Bronchial epithelial cell (primary cell): ENCODE measurements at regions not wholly inside any gene's neighbourhood (a gene's known extent, or its start where the extent isn't known, plus 50 kb on each side); places are given as distances from the start of the nearest gene placed in this dataset.

Experiments used
- DNase-seq: peaks from one replicate; pipeline ENCODE4 v3.0.0-alpha.2; 2010; ENCODE audit warnings: low read depth
- FAIRE-seq: peaks from 2 replicates; lab custom pipeline; 2011; peaks lifted over from hg19 to GRCh38; lab: Jason Lieb, UNC
- H3K27me3 ChIP-seq: 2 replicates; pipeline ENCODE4 v1.5.1; 2011; ENCODE audit warnings: low read length; ENCODE audit not compliant: control insufficient read depth, insufficient read depth
- H3K36me3 ChIP-seq: 2 replicates; pipeline ENCODE4 v1.5.1; 2011; ENCODE audit warnings: low read length; ENCODE audit not compliant: control insufficient read depth, insufficient read depth
- H3K4me3 ChIP-seq: 2 replicates; pipeline ENCODE4 v1.5.1; 2011; ENCODE audit warnings: mild to moderate bottlenecking, low read depth, low read length, control low read depth
- TF ChIP-seq, protein P1 (sequence below): IDR thresholded peaks from 2 replicates; pipeline ENCODE4 v1.5.1; 2011; ENCODE audit warnings: mild to moderate bottlenecking, moderate library complexity, low read length, control low read depth, inconsistent platforms; ENCODE audit not compliant: insufficient read depth, severe bottlenecking

- TF ChIP-seq, protein P1, sequence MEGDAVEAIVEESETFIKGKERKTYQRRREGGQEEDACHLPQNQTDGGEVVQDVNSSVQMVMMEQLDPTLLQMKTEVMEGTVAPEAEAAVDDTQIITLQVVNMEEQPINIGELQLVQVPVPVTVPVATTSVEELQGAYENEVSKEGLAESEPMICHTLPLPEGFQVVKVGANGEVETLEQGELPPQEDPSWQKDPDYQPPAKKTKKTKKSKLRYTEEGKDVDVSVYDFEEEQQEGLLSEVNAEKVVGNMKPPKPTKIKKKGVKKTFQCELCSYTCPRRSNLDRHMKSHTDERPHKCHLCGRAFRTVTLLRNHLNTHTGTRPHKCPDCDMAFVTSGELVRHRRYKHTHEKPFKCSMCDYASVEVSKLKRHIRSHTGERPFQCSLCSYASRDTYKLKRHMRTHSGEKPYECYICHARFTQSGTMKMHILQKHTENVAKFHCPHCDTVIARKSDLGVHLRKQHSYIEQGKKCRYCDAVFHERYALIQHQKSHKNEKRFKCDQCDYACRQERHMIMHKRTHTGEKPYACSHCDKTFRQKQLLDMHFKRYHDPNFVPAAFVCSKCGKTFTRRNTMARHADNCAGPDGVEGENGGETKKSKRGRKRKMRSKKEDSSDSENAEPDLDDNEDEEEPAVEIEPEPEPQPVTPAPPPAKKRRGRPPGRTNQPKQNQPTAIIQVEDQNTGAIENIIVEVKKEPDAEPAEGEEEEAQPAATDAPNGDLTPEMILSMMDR, result no peak
- FAIRE-seq, result no peak
- no peaks in the 10 kb centered on the region for H3K36me3 ChIP-seq
- H3K4me3 ChIP-seq, result no peak overlapping the region
- no peaks in the 10 kb centered on the region for H3K27me3 ChIP-seq
- DNase-seq, result peak; percentile 39
Observed at GRCh38 chr3:94671078-94671477, 608.2 kb downstream of the NSUN3 start.

GRCh38 chr3:94673876-94674275 is 611.0 kb downstream of the NSUN3 start:
- DNase-seq (no peak), FAIRE-seq (no peak)
- H3K4me3 ChIP-seq, result no peak overlapping the region
- H3K27me3 ChIP-seq, result no peaks in the 10 kb centered on the region
- TF ChIP-seq, protein P1, result no peak
- H3K36me3 ChIP-seq, result no peaks in the 10 kb centered on the region

GRCh38 chr3:94686208-94686607 is 623.3 kb downstream of the NSUN3 start:
- no peak for FAIRE-seq
- peak; percentile 56 for DNase-seq
- TF ChIP-seq, protein P1, result no peak
- no peaks in the 10 kb centered on the region for H3K36me3 ChIP-seq
- no peaks in the 10 kb centered on the region for H3K27me3 ChIP-seq
- H3K4me3 ChIP-seq, result no peak overlapping the region

- DNase-seq, result no peak
Observed at GRCh38 chr3:94693997-94694640, 631.3 kb downstream of the NSUN3 start.

GRCh38 chr3:94694894-94695293 is 632.0 kb downstream of the NSUN3 start:
- DNase-seq (peak; percentile 70), FAIRE-seq (no peak)
- no peak overlapping the region for H3K4me3 ChIP-seq
- no peaks in the 10 kb centered on the region for H3K27me3 ChIP-seq
- TF ChIP-seq, protein P1, result no peak
- no peaks in the 10 kb centered on the region for H3K36me3 ChIP-seq

More at GRCh38 chr3:94693997-94694640, 631.3 kb downstream of the NSUN3 start:
- no peak overlapping the region for H3K4me3 ChIP-seq
- no peak for FAIRE-seq
- no peaks in the 10 kb centered on the region for H3K27me3 ChIP-seq
- no peaks in the 10 kb centered on the region for H3K36me3 ChIP-seq
- TF ChIP-seq, protein P1, result no peak

DNA sequence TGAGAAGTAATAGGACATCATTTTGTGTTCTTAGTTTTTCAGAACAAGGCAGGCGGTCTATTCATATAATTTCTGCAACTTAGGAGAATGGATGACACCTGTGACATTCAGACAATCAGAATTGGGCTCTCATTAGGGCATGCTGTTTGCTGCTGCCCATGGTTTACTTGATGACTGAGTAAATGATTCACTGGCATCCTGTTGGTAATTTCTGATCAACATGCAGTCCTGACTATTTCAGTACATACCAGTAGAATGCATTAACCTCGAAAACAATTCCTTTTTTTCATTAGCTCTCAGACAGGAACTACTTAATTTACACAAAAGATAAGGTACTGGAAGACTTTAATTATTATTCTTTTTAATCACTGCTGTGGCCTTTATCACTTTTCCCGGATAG is 641.6 kb downstream of the NSUN3 start:
- peak; percentile 57 for DNase-seq
- no peak for FAIRE-seq
- H3K27me3 ChIP-seq, result no peaks in the 10 kb centered on the region
- H3K36me3 ChIP-seq, result no peaks in the 10 kb centered on the region
- H3K4me3 ChIP-seq, result no peak overlapping the region
- TF ChIP-seq, protein P1, result no peak
